Ascending aorta (tissue), 2 donors: ENCODE measurements at regions not wholly inside any gene's neighbourhood (a gene's known extent, or its start where the extent isn't known, plus 50 kb on each side); places are given as distances from the start of the nearest gene placed in this dataset.

Source experiments
- DNase-seq, 2 donors: peaks; one replicate each; pipeline ENCODE4 v3.0.0-alpha.2; 2019; ENCODE audit warnings: low spot score in 2 of 2
- H3K27ac ChIP-seq, 2 donors: fragments of 200-600 bp; sonication (generic); one replicate each; pipeline ENCODE4 v1.5.1; 2016 to 2017; ENCODE audit warnings: mild to moderate bottlenecking in 1 of 2
- H3K27me3 ChIP-seq: fragments of 200-600 bp; sonication (generic); one replicate; pipeline ENCODE4 v1.5.1; 2017
- H3K36me3 ChIP-seq, 2 donors: fragments of 200-600 bp; sonication (generic); one replicate each; pipeline ENCODE4 v1.5.1; 2016
- H3K4me1 ChIP-seq, 2 donors: fragments of 200-600 bp; sonication (generic); one replicate each; pipeline ENCODE4 v1.5.1; 2016 to 2017; ENCODE audit warnings: mild to moderate bottlenecking in 1 of 2
- H3K4me3 ChIP-seq, 2 donors: fragments of 200-600 bp; sonication (generic); one replicate each; pipeline ENCODE4 v1.5.1; 2016 to 2017; ENCODE audit warnings: mild to moderate bottlenecking in 1 of 2
- H3K9me3 ChIP-seq, 2 donors: fragments of 200-600 bp; sonication (generic); one replicate each; pipeline ENCODE4 v1.5.1; 2016
- CTCF ChIP-seq, 3 experiments: fragments of 200-600 bp in 2 of 3; fragments of 450-650 bp in 1 of 3; sonication (generic) in 2 of 3; IDR thresholded peaks; one replicate each; pipeline ENCODE4 v1.5.1; 2016 to 2019; ENCODE audit warnings: antibody characterized with exemption in 3 of 3, mild to moderate bottlenecking in 1 of 3, moderate library complexity in 1 of 3
- intact Hi-C: fragments of 100-400 bp; cut with DNase I; formaldehyde crosslinking; loops from one replicate; pipeline ENCODE4 v1.15.1; 2023

GRCh38 chr5:109516390-109516789 is 106.6 kb upstream of the PJA2 start:
- no peaks in the 10 kb centered on the region for H3K9me3 ChIP-seq
- no peaks in the 10 kb centered on the region for H3K36me3 ChIP-seq
- H3K27ac ChIP-seq: no peak overlapping the region
- TF ChIP-seq CTCF (IDR thresholded peaks at IDR 0.05): no peak
- intact Hi-C loops: no loop called here
- DNase-seq: no peak
- H3K27me3 ChIP-seq: no peaks in the 10 kb centered on the region
- no peak overlapping the region for H3K4me3 ChIP-seq
- H3K4me1 ChIP-seq: no peaks in the 10 kb centered on the region

- intact Hi-C loops: no loop called here
- DNase-seq: no peak
- TF ChIP-seq CTCF (IDR thresholded peaks at IDR 0.05): no peak
Measured at GRCh38 chr5:109511980-109512734, 102.4 kb upstream of the PJA2 start.

GRCh38 chr5:109506556-109506955 is 96.8 kb upstream of the PJA2 start:
- Histone ChIP-seq H3K9me3 (no peaks in the 10 kb centered on the region), H3K36me3 (no peaks in the 10 kb centered on the region), H3K4me1 (no peaks in the 10 kb centered on the region), H3K27ac (no peak overlapping the region), H3K27me3 (no peaks in the 10 kb centered on the region), H3K4me3 (no peak overlapping the region)
- no peak for TF ChIP-seq CTCF (IDR thresholded peaks at IDR 0.05)
- intact Hi-C loops: no loop called here
- DNase-seq: no peak

More at GRCh38 chr5:109511980-109512734, 102.4 kb upstream of the PJA2 start:
- H3K27me3 ChIP-seq: no peaks in the 10 kb centered on the region
- H3K27ac ChIP-seq: no peak overlapping the region
- no peaks in the 10 kb centered on the region for H3K9me3 ChIP-seq
- H3K36me3 ChIP-seq: no peaks in the 10 kb centered on the region
- H3K4me1 ChIP-seq: no peaks in the 10 kb centered on the region
- H3K4me3 ChIP-seq: no peak overlapping the region

- Histone ChIP-seq H3K4me1 (no peaks in the 10 kb centered on the region), H3K27ac (no peak overlapping the region), H3K4me3 (no peak overlapping the region), H3K9me3 (no peaks in the 10 kb centered on the region), H3K27me3 (no peaks in the 10 kb centered on the region), H3K36me3 (no peaks in the 10 kb centered on the region)
- intact Hi-C loops: no loop called here
- no peak for TF ChIP-seq CTCF (IDR thresholded peaks at IDR 0.05)
- DNase-seq: no peak
Measured at GRCh38 chr5:109496112-109496511, 86.3 kb upstream of the PJA2 start.

GRCh38 chr5:109487753-109488420 is 78.1 kb upstream of the PJA2 start:
- Histone ChIP-seq H3K36me3 (no peaks in the 10 kb centered on the region), H3K4me3 (no peak overlapping the region), H3K27ac (no peak overlapping the region), H3K27me3 (no peaks in the 10 kb centered on the region), H3K9me3 (no peaks in the 10 kb centered on the region), H3K4me1 (peaks cover 0 to 5% of the 10 kb centered on the region in 2 donors)
- no peak for TF ChIP-seq CTCF (IDR thresholded peaks at IDR 0.05)
- intact Hi-C loops: no loop called here
- DNase-seq: no peak
